H1 (cell line): ENCODE measurements at regions not wholly inside any gene's neighbourhood (a gene's known extent, or its start where the extent isn't known, plus 50 kb on each side); places are given as distances from the start of the nearest gene placed in this dataset.

ENCODE experiments used
- CTCF ChIA-PET: fragments of 300-600 bp; sonication (Branson Sonifier 250); formaldehyde crosslinking; loops from one replicate; lab custom pipeline; 2021; ENCODE audit not compliant: partially characterized antibody; lab: Charles Lee
- POLR2A ChIA-PET: fragments of 300-600 bp; sonication (Branson Sonifier 250); formaldehyde crosslinking; loops from one replicate; lab custom pipeline; 2021; ENCODE audit warnings: inconsistent platforms; ENCODE audit not compliant: partially characterized antibody; lab: Charles Lee
- DNase-seq, 2 experiments: peaks; one replicate each; pipeline versions ENCODE4 v3.0.0 to v3.0.0-alpha.2; 2010 to 2022; ENCODE audit warnings: low spot score in 2 of 2, low read depth in 1 of 2, mixed read lengths in 1 of 2
- FAIRE-seq: peaks from 2 replicates; lab custom pipeline; 2011; peaks lifted over from hg19 to GRCh38; lab: Jason Lieb, UNC
- H2AFZ ChIP-seq: 2 replicates; pipeline ENCODE4 v1.8.1; 2012; ENCODE audit warnings: low read length, inconsistent platforms
- H2AK5ac ChIP-seq: 2 replicates; pipeline ENCODE4 v1.6.1; 2013; ENCODE audit warnings: low read depth, low read length
- H2BK120ac ChIP-seq: replicated peaks from 2 replicates; pipeline ENCODE3; 2013; ENCODE audit warnings: low read depth, low read length, inconsistent platforms
- H2BK12ac ChIP-seq: 2 replicates; pipeline ENCODE4 v1.6.1; 2013; ENCODE audit warnings: low read depth, low read length
- H2BK15ac ChIP-seq: 2 replicates; pipeline ENCODE4 v1.6.1; 2013; ENCODE audit warnings: low read length
- H2BK20ac ChIP-seq: 2 replicates; pipeline ENCODE4 v1.6.1; 2013; ENCODE audit warnings: low read length
- H2BK5ac ChIP-seq: 2 replicates; pipeline ENCODE4 v1.6.1; 2013; ENCODE audit warnings: low read depth, low read length
- H3K14ac ChIP-seq: 2 replicates; pipeline ENCODE4 v1.6.1; 2013; ENCODE audit warnings: inconsistent platforms; ENCODE audit not compliant: insufficient read length
- H3K18ac ChIP-seq: 2 replicates; pipeline ENCODE4 v1.6.1; 2013; ENCODE audit warnings: low read length; ENCODE audit errors: extremely low read depth
- H3K23ac ChIP-seq: 2 replicates; pipeline ENCODE4 v1.6.1; 2013; ENCODE audit warnings: inconsistent platforms; ENCODE audit not compliant: insufficient read length
- H3K23me2 ChIP-seq: 2 replicates; pipeline ENCODE4 v1.6.1; 2013; ENCODE audit warnings: low read depth, low read length
- H3K27ac ChIP-seq: 2 replicates; pipeline ENCODE4 v1.6.1; 2011; ENCODE audit warnings: low read depth, low read length, inconsistent platforms
- H3K27me3 ChIP-seq, 4 experiments: replicated peaks in 1 of 4; 1 replicate in 1 of 4; 2 replicates in 3 of 4; pipeline versions ENCODE4 v1.6.1 to v1.8.1; 2011 to 2013; ENCODE audit warnings: low read length in 3 of 4, mild to moderate bottlenecking in 3 of 4, inconsistent platforms in 2 of 4, mixed read lengths in 2 of 4, moderate library complexity in 1 of 4; ENCODE audit not compliant: control insufficient read depth in 3 of 4, insufficient read depth in 3 of 4; ENCODE audit errors: extremely low read depth in 1 of 4
- H3K36me3 ChIP-seq, 4 experiments: 2 replicates each; pipeline versions ENCODE4 v1.6.1 to v1.8.1; 2011 to 2013; ENCODE audit warnings: mild to moderate bottlenecking in 4 of 4, low read length in 3 of 4, moderate library complexity in 2 of 4, control low read depth in 1 of 4, inconsistent platforms in 1 of 4; ENCODE audit not compliant: insufficient read depth in 4 of 4, control insufficient read depth in 2 of 4
- H3K4ac ChIP-seq: replicated peaks from 2 replicates; pipeline ENCODE3; 2013; ENCODE audit warnings: low read length, low read depth, mixed read lengths, inconsistent platforms; ENCODE audit not compliant: insufficient read length
- H3K4me1 ChIP-seq, 4 experiments: replicated peaks in 1 of 4; 1 replicate in 1 of 4; 2 replicates in 3 of 4; pipeline versions ENCODE4 v1.6.1 to v1.8.1; 2011 to 2013; ENCODE audit warnings: low read length in 3 of 4, inconsistent platforms in 2 of 4, mixed read lengths in 1 of 4; ENCODE audit not compliant: insufficient read depth in 4 of 4, control insufficient read depth in 3 of 4
- H3K4me2 ChIP-seq, 2 experiments: 2 replicates each; pipeline versions ENCODE4 v1.6.1 to v1.8.1; 2011 to 2013; ENCODE audit warnings: low read depth in 2 of 2, low read length in 2 of 2, control low read depth in 1 of 2, inconsistent platforms in 1 of 2, mild to moderate bottlenecking in 1 of 2; ENCODE audit not compliant: insufficient read depth in 1 of 2
- H3K4me3 ChIP-seq, 4 experiments: fragments of 200-600, 300-600 bp in 1 of 4; sonication (generic), shearing (Covaris generic), sonication (Bioruptor Twin) in 1 of 4; 2 replicates each; pipeline versions ENCODE4 v1.5.1 to v1.8.1; 2011 to 2016; ENCODE audit warnings: low read length in 4 of 4, low read depth in 3 of 4, control low read depth in 2 of 4, inconsistent platforms in 2 of 4, mild to moderate bottlenecking in 2 of 4, mixed read lengths in 1 of 4, moderate library complexity in 1 of 4; ENCODE audit not compliant: insufficient read depth in 2 of 4; ENCODE audit errors: extremely low read depth in 1 of 4
- H3K56ac ChIP-seq: replicated peaks from 2 replicates; pipeline ENCODE3; 2013; ENCODE audit warnings: low read depth, mild to moderate bottlenecking, mixed read lengths, low read length, inconsistent platforms; ENCODE audit not compliant: insufficient read length
- H3K79me1 ChIP-seq: 2 replicates; pipeline ENCODE4 v1.6.1; 2013; ENCODE audit warnings: low read depth, low read length, control low read depth
- H3K79me2 ChIP-seq, 2 experiments: 2 replicates each; pipeline versions ENCODE4 v1.6.1 to v1.8.1; 2012 to 2013; ENCODE audit warnings: low read length in 2 of 2, mild to moderate bottlenecking in 2 of 2, inconsistent platforms in 1 of 2; ENCODE audit not compliant: insufficient read depth in 2 of 2, control insufficient read depth in 1 of 2
- H3K9ac ChIP-seq, 4 experiments: replicated peaks in 1 of 4; 1 replicate in 1 of 4; 2 replicates in 3 of 4; pipeline versions ENCODE4 v1.6.1 to v1.8.1; 2011 to 2013; ENCODE audit warnings: low read depth in 3 of 4, low read length in 3 of 4, control low read depth in 2 of 4, mild to moderate bottlenecking in 2 of 4, moderate library complexity in 2 of 4, inconsistent platforms in 1 of 4; ENCODE audit errors: extremely low read depth in 1 of 4
- H3K9me3 ChIP-seq, 2 experiments: 2 replicates each; pipeline versions ENCODE4 v1.6.1 to v1.8.1; 2012 to 2013; ENCODE audit warnings: mild to moderate bottlenecking in 2 of 2, moderate library complexity in 2 of 2, control low read depth in 1 of 2, inconsistent platforms in 1 of 2, low read depth in 1 of 2, low read length in 1 of 2, mixed read lengths in 1 of 2; ENCODE audit not compliant: insufficient read depth in 2 of 2
- H4K20me1 ChIP-seq, 2 experiments: replicated peaks in 1 of 2; 2 replicates each; pipeline versions ENCODE3 to v1.8.1; 2011 to 2013; ENCODE audit warnings: inconsistent platforms in 2 of 2, low read length in 2 of 2, mild to moderate bottlenecking in 1 of 2; ENCODE audit not compliant: insufficient read depth in 2 of 2, control insufficient read depth in 1 of 2
- H4K5ac ChIP-seq: 2 replicates; pipeline ENCODE4 v1.6.1; 2013; ENCODE audit warnings: low read length, low read depth, mixed read lengths, inconsistent platforms; ENCODE audit not compliant: insufficient read length
- H4K8ac ChIP-seq: 2 replicates; pipeline ENCODE4 v1.8.0; 2013; ENCODE audit warnings: mild to moderate bottlenecking, moderate library complexity, low read length, inconsistent platforms; ENCODE audit not compliant: insufficient read depth; ENCODE audit errors: extremely low read depth
- H4K91ac ChIP-seq: replicated peaks from 2 replicates; pipeline ENCODE3; 2013; ENCODE audit warnings: low read length, mixed read lengths, inconsistent platforms; ENCODE audit not compliant: insufficient read length
- CBX5 ChIP-seq: fragments of 300-800, 300-1000 bp; sonication (generic); IDR thresholded peaks from 2 replicates; pipeline ENCODE4 v1.7.1; 2016; ENCODE audit warnings: antibody characterized with exemption, low read length, low read depth
- RAD21 ChIP-seq, 2 experiments: IDR thresholded peaks in 1 of 2; conservative IDR thresholded peaks in 1 of 2; 2 replicates each; pipeline ENCODE4 v1.6.1; 2011; ENCODE audit warnings: low read depth in 2 of 2, low read length in 2 of 2, improper control_type of control experiment in 1 of 2, inconsistent platforms in 1 of 2, mild to moderate bottlenecking in 1 of 2, moderate library complexity in 1 of 2
- SIX5 ChIP-seq: IDR thresholded peaks from 2 replicates; pipeline ENCODE4 v1.6.1; 2011; ENCODE audit warnings: mild to moderate bottlenecking, low read depth, low read length
- TAF7 ChIP-seq: optimal IDR thresholded peaks from 2 replicates; pipeline ENCODE3; 2011; ENCODE audit warnings: low read depth, mild to moderate bottlenecking, inconsistent platforms, low read length, moderate library complexity, borderline replicate concordance
- TBP ChIP-seq: IDR thresholded peaks from 2 replicates; pipeline ENCODE4 v1.6.1; 2011; ENCODE audit warnings: low read depth, low read length, improper control_type of control experiment
- WGBS, 2 experiments: shearing (Covaris generic) in 1 of 2; methylation state at CpG; one replicate each; pipeline versions ENCODE4 v1.1.6 to v1.1.7; 2013 to 2015; ENCODE audit warnings: low lambda C conversion rate in 2 of 2, mixed read lengths in 2 of 2, inconsistent platforms in 1 of 2, low coverage in 1 of 2, missing lambda C conversion rate in 1 of 2; ENCODE audit not compliant: insufficient replicate concordance in 2 of 2, insufficient coverage in 1 of 2, insufficient read length in 1 of 2; ENCODE audit errors: extremely low coverage in 1 of 2, missing lambda C conversion rate in 1 of 2; 5-methylcytosine and 5-hydroxymethylcytosine counted together
- TF ChIP-seq, protein P1 (sequence below), 3 experiments: IDR thresholded peaks; 1 replicate in 2 of 3; 2 replicates in 1 of 3; pipeline versions ENCODE4 v1.5.1 to v1.6.1; 2011; ENCODE audit warnings: low read length in 3 of 3, mild to moderate bottlenecking in 3 of 3, inconsistent platforms in 2 of 3, low read depth in 1 of 3, moderate library complexity in 1 of 3; ENCODE audit not compliant: insufficient read depth in 1 of 3; ENCODE audit errors: control extremely low read depth in 1 of 3

DNA sequence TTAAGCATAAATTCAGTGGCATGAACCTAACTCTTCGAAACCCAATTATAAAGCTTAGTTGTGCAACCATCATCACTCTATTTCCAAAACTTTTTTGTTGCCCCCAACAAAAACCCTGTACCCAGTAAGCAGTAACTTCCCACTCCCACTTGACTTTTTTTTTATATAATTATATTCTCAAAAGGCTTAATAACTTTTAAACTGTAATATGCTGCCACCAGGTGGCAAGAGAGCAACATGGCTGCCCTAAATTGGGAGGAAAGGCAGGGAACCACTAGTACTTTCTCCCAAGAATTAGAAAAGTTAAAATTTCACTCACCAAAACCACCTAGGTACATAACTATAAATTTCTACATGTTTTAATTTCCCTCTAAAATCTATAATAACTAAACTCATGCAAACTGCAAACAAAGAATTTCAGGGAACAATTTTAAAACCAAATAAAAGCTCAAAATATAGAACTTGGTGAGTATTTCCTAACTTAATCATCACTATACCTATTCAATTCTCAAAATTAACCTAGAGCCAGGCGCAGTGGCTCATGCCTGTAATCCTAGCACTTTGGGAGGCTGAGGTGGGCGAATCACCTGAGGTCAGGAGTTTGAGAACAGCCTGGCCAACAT is 50.2 kb upstream of the RNF38 start:
- no peak overlapping the region for H2BK12ac ChIP-seq

More for the DNA sequence above, 50.2 kb upstream of the RNF38 start:
- no peaks in the 10 kb centered on the region for H3K27me3 ChIP-seq
- H2BK15ac ChIP-seq = no peak overlapping the region
- H4K5ac ChIP-seq = no peak overlapping the region
- no peak for TF ChIP-seq TBP
- peak; percentile 62 to 72 for TF ChIP-seq RAD21 (IDR thresholded peaks at IDR 0.05 in 1 of 2, conservative IDR thresholded peaks at IDR 0.05 in 1 of 2; ENCODE audit: low read depth in 2 of 2, low read length in 2 of 2)
- no peak for TF ChIP-seq SIX5
- TF ChIP-seq TAF7 = no peak
- TF ChIP-seq, protein P1, sequence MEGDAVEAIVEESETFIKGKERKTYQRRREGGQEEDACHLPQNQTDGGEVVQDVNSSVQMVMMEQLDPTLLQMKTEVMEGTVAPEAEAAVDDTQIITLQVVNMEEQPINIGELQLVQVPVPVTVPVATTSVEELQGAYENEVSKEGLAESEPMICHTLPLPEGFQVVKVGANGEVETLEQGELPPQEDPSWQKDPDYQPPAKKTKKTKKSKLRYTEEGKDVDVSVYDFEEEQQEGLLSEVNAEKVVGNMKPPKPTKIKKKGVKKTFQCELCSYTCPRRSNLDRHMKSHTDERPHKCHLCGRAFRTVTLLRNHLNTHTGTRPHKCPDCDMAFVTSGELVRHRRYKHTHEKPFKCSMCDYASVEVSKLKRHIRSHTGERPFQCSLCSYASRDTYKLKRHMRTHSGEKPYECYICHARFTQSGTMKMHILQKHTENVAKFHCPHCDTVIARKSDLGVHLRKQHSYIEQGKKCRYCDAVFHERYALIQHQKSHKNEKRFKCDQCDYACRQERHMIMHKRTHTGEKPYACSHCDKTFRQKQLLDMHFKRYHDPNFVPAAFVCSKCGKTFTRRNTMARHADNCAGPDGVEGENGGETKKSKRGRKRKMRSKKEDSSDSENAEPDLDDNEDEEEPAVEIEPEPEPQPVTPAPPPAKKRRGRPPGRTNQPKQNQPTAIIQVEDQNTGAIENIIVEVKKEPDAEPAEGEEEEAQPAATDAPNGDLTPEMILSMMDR (IDR thresholded peaks at IDR 0.05; ENCODE audit: control extremely low read depth in 1 of 3, insufficient read depth in 1 of 3, low read depth in 1 of 3, low read length in 3 of 3) = peak in 2 of 3 experiments; percentile 42 to 61; a peak in 3 of 4 replicates
- TF ChIP-seq CBX5 = no peak
- CTCF ChIA-PET = interaction anchor here (0.6 to 10.9 kb wide), 25 partner anchors 10 to 392 kb away, joined by 3 to 144 read pairs (median 4); no protein-coding TSS in a partner anchor
- H3K4ac ChIP-seq = no peak overlapping the region
- H3K36me3 ChIP-seq = peaks cover 0 to 2% (median 0%) of the 10 kb centered on the region in 4 experiments; a peak in 1 of 8 replicates
- H3K23me2 ChIP-seq = no peaks in the 10 kb centered on the region
- peaks cover 10 to 79% of the 10 kb centered on the region in 2 experiments for H3K79me2 ChIP-seq
- no peaks in the 10 kb centered on the region for H3K9me3 ChIP-seq
- no peak overlapping the region for H4K91ac ChIP-seq
- DNase-seq = no peak
- no peak overlapping the region for H3K18ac ChIP-seq
- H3K79me1 ChIP-seq = peaks cover 5% of the 10 kb centered on the region; the same call in 1 of the 2 replicates
- no peak overlapping the region for H3K9ac ChIP-seq
- H3K23ac ChIP-seq = no peak overlapping the region
- no peak overlapping the region for H3K4me3 ChIP-seq
- no peak overlapping the region for H2BK20ac ChIP-seq
- POLR2A ChIA-PET = interaction anchor here (1.0 to 1.2 kb wide), 2 partner anchors 43 to 47 kb away, joined by 3 to 5 read pairs; no protein-coding TSS in a partner anchor
- H3K4me2 ChIP-seq = no peak overlapping the region
- H4K20me1 ChIP-seq = peaks cover 0 to 9% of the 10 kb centered on the region in 2 experiments
- H2AK5ac ChIP-seq = no peak overlapping the region
- no peak overlapping the region for H2AFZ ChIP-seq
- H3K56ac ChIP-seq = no peak overlapping the region
- H2BK120ac ChIP-seq = no peak overlapping the region
- WGBS, 2 experiments = 81% methylated on average over 3 of the region's 3 CpGs; no CpG with 5 or more reads in 1 of the 2 experiments
- no peak overlapping the region for H2BK5ac ChIP-seq
- H3K4me1 ChIP-seq = peaks cover 0 to 8% (median 4%) of the 10 kb centered on the region in 4 experiments; a peak in 6 of 7 replicates
- H3K27ac ChIP-seq = no peak overlapping the region
- no peak for FAIRE-seq
- no peak overlapping the region for H4K8ac ChIP-seq
- no peak overlapping the region for H3K14ac ChIP-seq
